HG02981 (cell line): ENCODE measurements at regions not wholly inside any gene's neighbourhood (a gene's known extent, or its start where the extent isn't known, plus 50 kb on each side); places are given as distances from the start of the nearest gene placed in this dataset.

Source experiments
- ATAC-seq: cut with Tn5 transposase; IDR thresholded peaks from one replicate; pipeline ENCODE4 v1.9.1; 2021; ENCODE audit warnings: mild to moderate bottlenecking, moderate library complexity; ENCODE audit not compliant: unreplicated experiment

DNA sequence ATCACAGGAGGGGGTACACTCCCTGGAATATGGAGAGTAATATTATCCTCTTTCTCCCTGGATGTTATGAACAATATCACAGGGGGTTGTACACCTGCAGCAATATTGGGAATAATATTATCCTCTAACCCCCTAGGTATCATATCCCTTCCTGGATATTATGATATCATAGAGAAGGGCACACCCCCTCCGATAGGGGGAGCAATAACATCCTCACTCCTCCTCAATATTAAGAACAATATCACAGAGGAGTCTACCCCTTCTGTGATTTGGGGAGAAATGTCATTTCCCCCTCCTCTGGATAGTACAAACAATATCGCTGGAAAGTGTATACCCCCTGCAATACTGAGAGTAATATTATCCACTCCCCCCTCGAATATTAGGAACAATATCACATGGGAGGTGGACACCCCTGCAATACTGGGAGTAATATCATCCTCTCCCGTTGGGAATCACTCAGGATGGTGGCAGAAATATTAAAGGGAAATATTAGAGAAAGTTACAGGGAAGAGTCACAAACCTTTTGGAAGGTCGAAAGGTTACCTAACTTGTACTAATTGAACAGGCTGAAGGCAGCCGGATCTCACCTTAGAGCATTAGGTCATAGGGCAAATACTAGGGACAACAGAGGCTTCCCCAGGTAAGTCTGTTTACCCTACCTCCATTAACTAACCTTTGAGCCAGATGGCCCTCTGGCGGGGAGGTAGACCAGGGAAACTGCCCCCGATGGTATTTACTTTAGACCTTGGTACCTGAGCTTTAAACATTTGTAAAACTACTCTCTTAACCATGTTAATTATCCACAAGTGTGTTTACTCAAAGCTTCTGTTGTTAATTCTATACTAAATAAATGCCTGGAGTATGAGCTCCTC lies 57.5 kb upstream of the FREM1 start:
- no peak for ATAC-seq

DNA sequence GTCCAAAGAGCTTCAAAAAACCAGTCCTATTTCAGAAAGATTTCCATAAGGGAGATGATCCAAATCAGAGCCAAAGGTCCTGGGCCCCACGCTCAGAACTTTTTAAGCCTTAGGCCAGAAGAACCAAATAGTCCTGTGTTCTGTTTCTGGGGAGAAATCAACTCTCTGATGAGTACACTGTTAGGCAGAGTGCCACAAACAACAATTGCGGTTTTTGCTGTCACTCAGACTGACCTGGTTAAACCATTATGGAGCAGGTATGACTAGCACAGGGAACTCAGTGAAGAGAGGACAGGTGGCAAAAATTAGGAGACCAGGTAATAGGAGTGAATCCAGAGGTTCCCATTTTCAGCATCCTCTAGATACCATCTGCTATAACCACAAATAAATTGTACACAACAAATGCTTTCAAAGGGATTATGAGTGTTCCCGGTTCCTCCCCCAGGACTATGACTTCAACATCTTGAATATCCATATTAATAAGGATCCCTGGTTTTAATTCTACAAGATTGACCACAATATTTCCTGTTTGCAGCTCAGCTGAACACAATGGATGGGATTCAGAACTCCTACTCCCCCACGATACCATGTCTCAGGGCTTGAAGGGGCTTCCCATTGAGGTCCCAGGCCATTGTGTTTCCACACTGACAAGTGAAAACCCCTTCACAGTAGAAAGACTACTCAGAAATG lies 52.1 kb upstream of the FREM1 start:
- no peak for ATAC-seq

DNA sequence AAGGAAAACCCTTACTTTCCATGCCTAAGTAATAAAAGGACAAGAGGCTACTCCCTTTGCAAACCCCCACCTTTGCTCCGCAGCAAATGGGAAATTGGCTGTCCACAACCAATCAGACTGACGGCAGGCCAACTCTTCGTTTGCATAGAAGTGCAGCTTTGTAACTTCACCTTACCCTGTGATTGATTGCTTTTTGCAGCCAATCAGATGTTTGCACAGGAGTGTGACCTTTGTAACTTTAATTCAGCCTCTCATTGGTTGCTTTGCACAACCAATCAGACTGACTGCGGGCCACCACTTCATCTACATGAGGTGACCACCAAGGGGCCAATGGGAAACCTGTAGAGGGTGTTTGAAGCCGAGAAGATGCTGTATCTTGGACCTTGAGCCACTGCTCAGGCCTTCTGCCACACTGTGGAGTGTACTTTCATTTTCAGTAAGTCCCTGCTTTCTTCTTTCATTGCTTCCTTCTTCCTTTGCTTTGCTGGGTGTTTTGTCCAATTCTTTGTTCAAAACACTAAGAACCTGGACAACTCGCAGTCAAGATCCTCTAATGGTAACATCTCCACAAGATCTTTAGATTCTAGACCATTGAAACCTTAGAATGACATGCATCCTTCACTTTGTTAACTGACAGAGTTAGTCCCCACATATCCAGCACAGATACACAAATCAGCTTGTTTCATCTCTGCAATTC lies 51.3 kb upstream of the FREM1 start:
- ATAC-seq = no peak

DNA sequence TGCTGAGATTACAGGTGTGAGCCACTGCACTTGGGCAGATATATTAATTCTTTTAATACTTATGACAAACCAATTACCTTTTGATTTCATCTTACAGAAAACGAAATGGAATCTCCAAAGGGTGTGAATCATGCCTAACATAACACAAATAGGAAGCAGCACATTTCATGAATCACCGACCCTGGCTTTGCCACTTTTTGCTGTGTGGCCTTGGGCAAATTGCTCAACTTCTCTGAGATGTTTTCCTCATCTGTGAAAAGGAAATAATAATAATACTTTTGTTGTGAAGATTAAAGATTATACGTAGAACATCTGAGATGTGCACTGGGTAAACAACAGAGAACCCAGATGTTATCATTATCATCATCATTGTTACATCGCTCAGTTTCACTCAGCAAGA lies 50.7 kb upstream of the FREM1 start:
- no peak for ATAC-seq
